WERI-Rb-1 (cell line): ENCODE measurements at regions not wholly inside any gene's neighbourhood (a gene's known extent, or its start where the extent isn't known, plus 50 kb on each side); places are given as distances from the start of the nearest gene placed in this dataset.

Experiments used
- DNase-seq: peaks from one replicate; pipeline ENCODE4 v3.0.0-alpha.2; 2020
- H3K27ac ChIP-seq: fragments of 250-450 bp; sonication (Bioruptor Pico); 2 replicates; pipeline ENCODE4 v1.5.1; 2020; ENCODE audit warnings: mild to moderate bottlenecking, moderate library complexity
- H3K27me3 ChIP-seq: fragments of 250-450 bp; sonication (Bioruptor Pico); 2 replicates; pipeline ENCODE4 v1.5.1; 2021; ENCODE audit warnings: mild to moderate bottlenecking, low read depth, moderate library complexity; ENCODE audit not compliant: insufficient read depth, severe bottlenecking
- H3K36me3 ChIP-seq: fragments of 250-450 bp; sonication (Bioruptor Pico); 2 replicates; pipeline ENCODE4 v1.5.1; 2020; ENCODE audit warnings: mild to moderate bottlenecking, moderate library complexity
- H3K4me3 ChIP-seq: 2 replicates; pipeline ENCODE4 v1.5.1; 2011; ENCODE audit warnings: low read depth, mild to moderate bottlenecking, control low read depth, low read length
- H3K9me3 ChIP-seq: fragments of 250-450 bp; sonication (Bioruptor Pico); 2 replicates; pipeline ENCODE4 v1.5.1; 2021; ENCODE audit warnings: mild to moderate bottlenecking, moderate library complexity; ENCODE audit not compliant: severe bottlenecking
- CTCF ChIP-seq: IDR thresholded peaks from 2 replicates; pipeline ENCODE4 v1.5.1; 2011; ENCODE audit warnings: low read depth, mild to moderate bottlenecking, control low read depth, inconsistent platforms, low read length

- no peak for TF ChIP-seq CTCF
- Histone ChIP-seq H3K27ac (no peak overlapping the region), H3K27me3 (peaks cover 8% of the 10 kb centered on the region), H3K36me3 (no peaks in the 10 kb centered on the region), H3K4me3 (no peak overlapping the region), H3K9me3 (no peaks in the 10 kb centered on the region)
- DNase-seq, result no peak
Observed at GRCh38 chr21:22145545-22145944, 1147.3 kb downstream of the NCAM2 start.

- H3K4me3 ChIP-seq, result no peak overlapping the region
Observed at GRCh38 chr21:22154579-22155274, 1156.5 kb downstream of the NCAM2 start.

GRCh38 chr21:22164912-22165311 lies 1166.7 kb downstream of the NCAM2 start:
- no peak for TF ChIP-seq CTCF
- H3K4me3 ChIP-seq, result no peak overlapping the region
- H3K36me3 ChIP-seq, result no peaks in the 10 kb centered on the region
- no peak for DNase-seq
- no peaks in the 10 kb centered on the region for H3K9me3 ChIP-seq
- no peak overlapping the region for H3K27ac ChIP-seq
- H3K27me3 ChIP-seq, result no peaks in the 10 kb centered on the region

More at GRCh38 chr21:22154579-22155274, 1156.5 kb downstream of the NCAM2 start:
- no peak for TF ChIP-seq CTCF
- H3K9me3 ChIP-seq, result no peaks in the 10 kb centered on the region
- no peak overlapping the region for H3K27ac ChIP-seq
- no peaks in the 10 kb centered on the region for H3K36me3 ChIP-seq
- DNase-seq, result no peak
- peaks cover 23% of the 10 kb centered on the region for H3K27me3 ChIP-seq

GRCh38 chr21:22174746-22175145 lies 1176.5 kb downstream of the NCAM2 start:
- Histone ChIP-seq H3K9me3 (no peaks in the 10 kb centered on the region), H3K4me3 (no peak overlapping the region), H3K27ac (no peak overlapping the region), H3K27me3 (peaks cover 16% of the 10 kb centered on the region), H3K36me3 (no peaks in the 10 kb centered on the region)
- TF ChIP-seq CTCF, result no peak
- no peak for DNase-seq

GRCh38 chr21:22189278-22189677 lies 1191.1 kb downstream of the NCAM2 start:
- no peak for TF ChIP-seq CTCF

GRCh38 chr21:22191581-22191980 lies 1193.4 kb downstream of the NCAM2 start:
- H3K27ac ChIP-seq, result no peak overlapping the region
- no peak for DNase-seq
- peaks cover 15% of the 10 kb centered on the region for H3K27me3 ChIP-seq
- no peaks in the 10 kb centered on the region for H3K9me3 ChIP-seq
- no peak overlapping the region for H3K4me3 ChIP-seq
- H3K36me3 ChIP-seq, result no peaks in the 10 kb centered on the region
- TF ChIP-seq CTCF, result no peak

More at GRCh38 chr21:22189278-22189677, 1191.1 kb downstream of the NCAM2 start:
- no peaks in the 10 kb centered on the region for H3K9me3 ChIP-seq
- DNase-seq, result no peak
- peaks cover 19% of the 10 kb centered on the region for H3K27me3 ChIP-seq
- H3K36me3 ChIP-seq, result no peaks in the 10 kb centered on the region
- no peak overlapping the region for H3K27ac ChIP-seq
- no peak overlapping the region for H3K4me3 ChIP-seq
